Stimulated activated CD4-positive, alpha-beta T cell treated with anti-CD3 and anti-CD28 coated beads, Interleukin-2, amount 100 ng/mL, for 48 hours (primary cell): ENCODE measurements at regions not wholly inside any gene's neighbourhood (a gene's known extent, or its start where the extent isn't known, plus 50 kb on each side); places are given as distances from the start of the nearest gene placed in this dataset.
"Not testable (repeated sequence)": the region's sequence is repeated elsewhere in the genome, so short reads cannot be mapped to it uniquely, and the experiment has no call there.

ENCODE experiments used
- DNase-seq, 2 donors: peaks; one replicate each; pipeline ENCODE4 v3.0.0-alpha.2; 2020

DNA sequence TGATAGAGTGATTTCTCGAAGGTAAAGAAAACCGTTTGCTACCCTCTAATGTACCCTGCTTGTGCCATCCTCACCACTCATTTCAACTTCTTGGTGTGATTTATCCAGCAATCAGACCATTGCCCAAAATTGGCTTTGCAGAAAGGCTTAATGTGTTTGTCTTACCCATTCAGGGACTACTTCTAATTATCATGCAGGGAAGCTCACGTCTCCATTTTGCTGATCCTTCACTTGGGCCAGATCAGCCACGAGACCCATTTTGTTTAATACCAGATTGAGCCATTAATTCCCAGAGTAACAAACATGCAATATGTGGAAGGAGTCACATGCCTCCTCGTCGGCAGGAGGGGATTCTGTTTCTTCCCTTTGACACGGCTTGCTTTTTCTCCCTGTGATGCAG, 51.1 kb upstream of the CRY1 start:
- DNase-seq = no peak

DNA sequence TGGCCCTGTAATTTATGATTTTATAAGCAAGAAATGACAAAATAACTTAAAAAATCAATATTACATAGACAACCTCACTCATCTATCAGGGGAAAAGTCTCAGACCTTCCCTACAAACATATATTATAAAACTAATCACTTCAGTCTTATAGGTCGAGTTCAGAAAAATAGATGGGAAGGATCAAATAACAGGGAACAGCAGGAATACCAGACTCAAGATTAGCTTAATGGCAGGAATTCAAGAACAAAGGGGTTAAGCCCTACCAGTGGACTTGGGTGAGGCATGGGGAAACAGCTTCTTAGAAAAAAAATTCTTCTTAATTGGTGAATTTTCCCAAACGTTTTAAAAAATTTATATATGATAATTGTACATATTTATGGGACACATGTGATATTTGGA, 51.6 kb upstream of the CRY1 start:
- DNase-seq = no peak

DNA sequence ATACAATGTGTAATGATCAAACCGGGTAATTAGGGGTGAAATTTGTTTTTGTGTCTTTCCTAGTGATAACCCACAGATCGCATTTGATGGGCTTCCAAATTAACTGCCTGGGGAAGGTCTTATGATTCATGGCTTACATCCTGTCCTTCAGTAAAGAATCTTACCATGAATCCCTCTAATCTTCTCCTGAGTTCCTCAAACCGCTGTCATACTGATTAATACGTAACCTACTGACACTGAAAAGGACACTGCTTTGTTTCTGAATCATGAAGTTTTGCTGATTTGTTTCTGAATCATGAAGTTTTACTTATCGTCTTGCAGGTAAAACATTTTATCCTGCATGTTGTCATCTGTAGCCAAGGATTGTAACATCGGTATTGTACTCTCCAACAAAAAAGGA, 52.0 kb upstream of the CRY1 start:
- DNase-seq = no peak

DNA sequence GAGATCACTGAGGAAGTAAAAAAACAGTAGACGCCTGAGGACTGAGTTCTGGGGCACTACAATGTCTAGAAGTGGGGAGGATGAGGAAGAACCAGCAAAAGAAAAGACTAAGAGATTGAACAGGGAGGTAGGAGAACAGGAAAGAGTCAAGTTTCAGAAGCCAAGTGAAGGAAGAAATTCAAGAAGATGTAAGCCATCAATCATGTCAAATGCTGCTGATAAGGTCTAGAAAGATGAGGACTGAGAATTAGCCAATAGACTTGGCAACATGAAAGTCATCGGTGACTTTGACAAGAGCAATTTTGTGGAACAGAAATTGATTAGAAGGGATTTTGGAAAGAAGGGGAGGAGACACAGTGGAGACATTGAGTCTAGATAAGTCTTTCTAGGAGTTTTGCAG, 54.8 kb upstream of the CRY1 start:
- DNase-seq = no peak

DNA sequence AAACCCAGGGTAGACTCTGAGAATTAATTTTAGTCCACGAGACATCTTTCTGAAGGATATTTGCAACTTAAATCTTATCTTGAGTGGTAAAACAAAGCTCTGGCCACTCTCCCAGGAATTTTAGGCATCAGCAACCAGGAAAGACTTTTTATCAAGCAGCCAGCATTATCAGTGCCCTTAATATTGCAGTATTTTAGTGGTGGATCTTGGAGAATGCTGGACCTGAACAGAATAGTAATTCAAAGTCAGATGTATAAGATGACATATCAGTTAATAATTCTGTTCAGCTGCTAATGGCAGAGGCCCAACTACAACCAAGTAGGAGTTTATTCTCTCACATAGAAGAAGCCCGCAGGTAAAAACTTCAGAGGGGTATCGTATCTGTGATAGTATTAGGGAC, 59.0 kb upstream of the CRY1 start:
- no peak for DNase-seq

DNA sequence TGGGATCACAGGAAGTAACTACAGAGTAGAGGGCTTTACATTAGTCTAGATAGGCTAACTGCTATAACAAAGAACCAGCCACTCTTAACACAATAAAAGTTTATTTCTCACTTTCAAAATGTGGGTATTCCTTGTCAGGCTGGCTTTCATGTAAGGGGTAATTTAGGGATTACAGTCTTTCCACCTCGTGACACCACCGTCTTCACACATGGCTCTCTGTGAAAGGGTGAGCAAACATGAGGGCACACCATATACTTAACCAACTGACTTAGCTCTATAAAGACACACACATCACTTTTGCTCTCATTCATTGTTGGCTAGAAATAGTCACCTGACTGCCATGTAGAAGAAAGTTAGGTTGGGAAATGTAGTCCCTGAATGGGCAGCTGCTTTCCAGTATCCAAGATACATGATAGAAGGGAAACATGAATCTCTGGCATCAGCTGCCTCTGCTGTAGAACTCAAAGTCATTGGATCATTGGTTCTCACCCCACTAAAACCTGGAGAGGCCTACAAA, 66.1 kb upstream of the CRY1 start:
- no peak for DNase-seq

DNA sequence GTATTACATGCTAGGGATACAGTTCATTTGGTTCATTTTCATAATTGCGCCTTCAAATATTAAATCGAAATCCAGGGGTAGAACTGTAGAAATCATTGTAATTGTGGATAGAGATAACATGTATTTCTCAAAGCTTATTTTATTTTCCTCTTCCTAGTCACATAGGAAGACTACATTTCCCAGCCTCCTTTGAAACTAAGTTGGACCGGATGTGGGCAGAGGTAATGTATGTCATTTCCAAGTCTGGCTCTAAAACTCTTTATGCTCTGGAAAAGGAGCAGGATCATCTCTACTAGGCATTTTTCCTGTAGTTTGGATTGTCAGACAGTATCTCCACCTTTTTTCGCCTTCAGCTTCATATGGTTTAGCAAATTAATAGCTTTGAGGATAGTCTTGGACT, 70.1 kb upstream of the CRY1 start:
- no peak for DNase-seq

DNA sequence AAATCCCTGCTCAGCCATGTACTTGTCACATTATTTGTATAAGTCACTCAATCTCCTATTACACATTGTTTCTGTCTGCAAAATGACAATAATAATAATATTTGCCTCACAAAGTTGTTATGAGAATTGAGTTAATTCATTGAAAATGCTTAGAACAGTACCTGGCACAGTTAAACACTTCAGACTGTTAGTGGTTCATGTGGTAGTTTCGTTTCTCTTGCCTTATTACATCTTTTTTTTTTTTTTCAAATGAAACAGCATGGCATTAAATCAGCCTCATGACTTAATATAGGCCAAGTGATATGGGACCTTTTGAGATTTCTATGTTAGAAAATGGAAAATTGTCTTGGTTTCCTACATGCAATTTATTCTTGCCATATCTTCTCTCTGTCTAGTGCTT, 71.0 kb upstream of the CRY1 start:
- DNase-seq = no peak

DNA sequence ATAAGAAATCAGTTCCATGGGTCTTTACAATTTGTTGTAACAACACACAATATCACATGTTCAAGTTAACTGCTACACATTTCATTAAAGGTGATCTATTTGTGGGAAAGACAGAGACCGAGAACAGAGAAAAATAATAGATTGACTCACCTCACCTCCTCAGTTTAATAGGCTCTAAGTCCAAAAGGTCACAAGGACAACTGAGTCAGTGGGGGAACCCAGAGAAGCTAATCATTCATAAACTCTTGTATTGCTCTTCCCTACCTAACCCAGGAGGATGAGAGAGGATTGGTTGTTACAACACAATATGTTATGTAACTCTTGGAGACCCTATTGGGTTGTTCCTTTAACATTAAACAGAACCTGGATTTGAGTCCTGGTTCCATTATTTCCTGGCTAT, 72.2 kb upstream of the CRY1 start:
- no peak for DNase-seq

DNA sequence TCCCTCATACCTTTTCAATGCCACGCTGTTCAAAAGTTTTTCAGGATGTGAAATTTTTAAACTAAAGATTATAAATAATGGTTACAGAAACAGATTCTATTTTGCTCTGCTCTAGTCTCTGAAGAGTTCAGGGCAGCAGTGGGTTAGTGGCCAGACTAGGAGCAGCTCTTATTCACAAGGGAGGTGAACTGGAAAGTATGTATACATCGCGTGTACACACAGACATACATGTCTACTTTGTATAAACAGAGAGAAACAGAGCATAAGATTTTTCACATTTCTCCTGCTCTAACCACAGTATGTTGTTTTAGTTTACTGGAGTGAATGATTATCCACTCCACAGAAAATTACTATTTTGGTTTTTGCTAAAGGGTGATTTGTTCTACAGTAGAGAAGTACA, 74.4 kb upstream of the CRY1 start:
- DNase-seq = no peak

DNA sequence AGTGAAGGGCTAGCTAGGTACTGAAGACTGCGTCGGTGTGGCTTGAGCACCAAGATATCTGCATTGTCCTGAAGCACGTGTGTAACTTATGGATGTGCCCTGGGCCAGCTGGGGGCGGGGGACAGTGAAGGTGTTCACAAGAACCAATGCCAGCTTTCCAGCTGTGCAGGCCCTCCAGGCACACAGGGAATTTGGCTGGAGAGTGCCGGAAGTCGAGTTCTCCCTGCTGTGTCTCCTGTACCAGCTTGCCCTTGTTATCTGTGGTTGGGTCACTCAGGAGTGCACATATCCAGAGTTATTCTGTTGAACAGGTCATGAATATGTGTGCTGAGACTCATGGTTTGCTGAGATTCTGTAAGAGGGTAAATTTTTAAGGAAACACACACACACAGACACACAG, 75.9 kb upstream of the CRY1 start:
- no peak for DNase-seq

DNA sequence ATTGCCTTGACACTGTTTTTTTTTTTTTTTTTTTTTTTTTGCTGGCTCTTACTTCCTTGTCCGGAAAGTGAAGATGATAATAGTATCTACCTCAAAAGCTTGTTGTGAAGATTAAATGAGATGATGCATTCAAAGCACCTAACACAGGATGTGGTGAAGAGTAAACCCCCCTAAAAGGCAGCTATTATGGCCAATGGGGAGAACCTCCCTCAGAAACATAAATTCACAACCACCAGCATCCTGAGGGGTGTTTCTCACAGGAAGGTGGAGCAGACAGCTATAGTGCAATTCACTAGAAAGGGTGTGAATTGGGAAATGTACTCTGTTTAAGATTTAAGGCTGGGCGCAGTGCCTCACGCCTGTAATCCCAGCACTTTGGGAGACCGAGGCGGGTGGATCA, 85.4 kb upstream of the CRY1 start:
- DNase-seq = no peak

DNA sequence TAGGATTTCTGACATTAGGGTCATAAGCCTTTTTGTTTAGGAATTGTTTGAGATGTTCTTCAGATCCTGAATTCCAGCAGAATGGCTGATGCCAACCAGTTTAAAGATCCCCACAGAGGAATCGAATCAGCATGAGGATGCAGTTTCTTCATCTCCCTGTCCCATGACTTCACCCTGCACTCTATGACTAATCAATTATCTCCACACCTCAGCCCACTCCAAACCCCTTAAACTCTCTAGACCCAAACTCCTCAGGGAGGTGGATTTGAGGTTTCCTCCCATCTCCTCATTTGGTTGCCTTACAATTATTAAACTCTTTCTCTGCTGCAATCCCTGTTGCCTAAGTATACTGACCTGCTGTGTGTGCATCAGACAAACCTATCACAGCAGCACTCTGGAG, 86.5 kb upstream of the CRY1 start:
- no peak for DNase-seq

DNA sequence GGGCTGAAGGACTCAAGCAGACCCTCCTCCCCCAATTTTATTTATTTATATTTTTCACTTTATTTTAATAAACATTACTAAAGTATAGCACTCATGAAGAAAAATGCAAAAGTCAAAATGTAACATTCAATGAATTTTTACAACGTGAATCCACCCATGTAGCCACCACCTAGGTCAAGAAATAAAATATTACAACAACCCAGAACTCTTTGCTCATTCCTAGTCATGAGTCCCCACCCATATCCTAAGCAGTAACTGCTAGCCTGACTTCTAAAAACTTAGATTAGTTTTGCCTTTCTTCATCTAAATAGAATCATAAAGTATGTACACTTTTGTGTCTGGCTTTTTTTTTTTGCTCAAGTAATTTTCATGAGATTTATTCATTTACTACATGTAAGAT, 86.9 kb upstream of the CRY1 start:
- DNase-seq = no peak

DNA sequence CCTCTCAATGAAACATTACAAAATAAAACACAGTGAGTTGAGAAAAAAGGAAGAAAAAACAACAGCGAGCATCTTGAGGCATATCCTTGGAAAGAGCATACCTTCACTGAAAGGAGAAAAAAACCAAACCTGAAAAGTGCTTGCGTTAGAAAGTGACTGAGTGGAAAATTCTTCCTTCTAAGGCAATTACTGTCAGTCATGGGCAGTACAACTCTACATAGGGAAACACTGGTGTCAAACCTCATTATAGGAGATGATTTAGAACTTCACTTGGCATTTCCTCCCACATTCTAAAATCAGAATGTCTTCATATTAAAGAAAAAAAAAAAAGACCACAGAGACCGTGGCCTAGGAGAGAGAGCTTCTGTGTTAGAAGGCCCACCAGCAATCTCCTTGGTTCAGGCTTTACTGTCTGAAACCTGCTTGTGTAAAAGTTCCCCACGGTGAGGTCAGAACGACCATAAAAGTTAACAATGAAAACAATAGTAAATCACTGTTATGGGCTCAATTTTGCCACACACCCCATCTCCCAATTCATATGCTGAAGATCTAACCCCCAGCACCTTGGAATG, 91.1 kb upstream of the CRY1 start:
- DNase-seq = no peak

DNA sequence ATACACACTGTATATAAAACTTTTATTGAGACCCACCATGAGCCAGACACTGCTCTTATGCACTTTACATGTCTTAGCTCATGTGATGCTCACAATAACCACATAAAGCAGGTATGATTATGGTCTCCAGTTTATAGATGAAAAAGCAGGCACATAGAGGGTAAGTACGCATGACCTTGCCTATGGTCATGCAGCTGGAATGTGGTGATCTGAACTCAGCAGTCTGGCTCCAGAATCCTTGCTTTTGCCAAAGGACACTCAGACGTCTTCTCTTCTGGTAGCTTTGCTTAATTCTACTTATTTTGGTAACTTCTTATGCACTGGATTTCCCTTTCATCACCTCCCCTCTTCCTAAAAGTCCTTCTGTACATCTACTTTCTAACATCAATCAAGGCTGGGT, 103.3 kb upstream of the CRY1 start:
- no peak for DNase-seq

DNA sequence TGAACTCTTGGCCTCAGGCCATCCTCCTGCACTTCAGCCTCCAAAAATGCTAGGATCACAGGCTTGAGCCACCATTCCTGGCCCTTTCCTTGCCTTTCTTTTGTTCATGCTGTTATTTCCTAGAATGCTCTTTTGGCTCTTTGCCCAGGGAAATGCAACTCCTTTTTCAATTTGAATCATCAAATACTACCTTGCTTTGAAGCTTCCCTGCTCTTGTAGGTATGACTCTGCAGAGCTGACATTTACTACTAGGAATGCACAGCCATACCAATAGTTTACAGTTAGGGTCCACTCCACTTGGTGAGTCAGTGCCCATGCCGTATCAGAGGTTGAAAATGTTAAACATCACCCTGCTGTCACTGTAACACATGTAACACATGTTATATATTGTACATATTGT, 107.0 kb upstream of the CRY1 start:
- DNase-seq = no peak

DNA sequence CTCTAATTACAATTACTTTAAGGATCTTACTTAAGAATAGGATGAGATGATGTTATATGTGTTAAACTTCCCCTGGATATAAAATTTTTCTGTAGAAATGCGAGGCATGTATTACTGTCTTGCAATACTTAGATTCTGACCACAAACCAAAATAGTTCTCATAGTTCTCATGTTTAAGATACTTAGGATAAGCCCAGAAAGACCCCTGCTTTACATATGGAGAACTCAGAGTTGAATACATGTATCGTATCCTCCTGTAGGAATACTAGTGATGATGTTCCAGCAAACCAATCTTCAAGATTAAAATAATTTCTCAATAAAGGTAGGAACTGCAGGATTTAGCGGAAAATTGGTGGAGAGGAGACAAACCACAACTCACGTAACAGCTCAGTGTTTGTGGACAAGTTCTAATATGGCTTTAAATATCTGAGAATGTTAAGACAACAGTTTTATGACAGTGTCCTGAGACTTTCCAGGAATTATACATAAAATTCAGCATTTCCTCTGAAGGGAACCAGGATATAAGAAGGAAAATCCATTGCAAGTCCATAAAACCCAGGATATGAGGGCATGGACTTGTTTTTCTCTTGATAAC, 114.7 kb upstream of the CRY1 start:
- DNase-seq = no peak

DNA sequence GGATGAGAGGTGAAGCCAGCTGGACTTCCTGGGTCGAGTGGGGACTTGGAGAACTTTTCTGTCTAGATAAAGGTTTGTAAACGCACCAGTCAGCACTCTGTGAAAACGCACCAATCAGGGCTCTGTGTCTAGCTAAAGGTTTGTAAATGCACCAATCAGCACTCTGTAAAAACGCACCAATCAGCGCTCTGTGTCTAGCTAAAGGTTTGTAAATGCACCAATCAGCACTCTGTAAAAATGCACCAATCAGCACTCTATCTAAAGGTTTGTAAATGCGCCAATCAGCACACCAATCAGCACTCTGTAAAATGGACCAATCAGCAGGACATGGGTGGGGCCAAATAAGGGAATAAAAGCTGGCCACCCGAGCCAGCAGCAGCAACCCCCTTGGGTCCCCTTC, 116.4 kb upstream of the CRY1 start:
- DNase-seq = not testable (repeated sequence)

DNA sequence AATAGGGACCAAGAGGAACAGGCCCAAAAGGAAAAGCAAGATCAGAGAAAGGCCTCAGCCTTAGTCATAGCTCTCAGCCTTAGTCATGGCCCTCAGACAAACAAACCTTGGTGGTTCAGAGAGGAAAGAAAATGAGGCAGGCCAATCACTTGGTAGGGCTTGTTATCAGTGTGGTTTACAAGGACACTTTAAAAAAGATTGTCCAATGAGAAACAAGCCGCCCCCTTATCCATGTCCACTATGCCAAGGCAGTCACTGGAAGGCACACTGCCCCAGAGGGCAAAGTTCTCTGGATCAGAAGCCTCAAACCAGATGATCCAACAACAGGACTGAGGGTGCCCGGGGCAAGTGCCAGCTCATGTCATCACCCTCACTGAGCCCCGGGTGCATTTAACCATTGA, 121.0 kb upstream of the CRY1 start:
- peak in 1 of 2 donors; percentile 1 for DNase-seq

DNA sequence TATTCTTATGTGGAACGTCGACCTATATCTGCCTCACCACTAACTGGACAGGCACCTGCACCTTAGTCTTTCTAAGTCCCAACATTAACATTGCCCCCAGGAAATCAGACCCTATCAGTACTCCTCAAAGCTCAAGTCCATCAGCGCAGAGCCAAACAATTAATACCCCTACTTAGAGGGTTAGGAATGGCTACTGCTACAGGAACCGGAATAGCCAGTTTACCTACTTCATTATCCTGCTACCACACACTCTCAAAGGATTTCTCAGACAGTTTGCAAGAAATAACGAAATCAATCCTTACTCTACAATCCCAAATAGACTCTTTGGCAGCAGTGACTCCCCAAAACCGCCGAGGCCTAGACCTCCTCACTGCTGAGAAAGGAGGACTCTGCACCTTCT, 123.1 kb upstream of the CRY1 start:
- DNase-seq = not testable (repeated sequence)

DNA sequence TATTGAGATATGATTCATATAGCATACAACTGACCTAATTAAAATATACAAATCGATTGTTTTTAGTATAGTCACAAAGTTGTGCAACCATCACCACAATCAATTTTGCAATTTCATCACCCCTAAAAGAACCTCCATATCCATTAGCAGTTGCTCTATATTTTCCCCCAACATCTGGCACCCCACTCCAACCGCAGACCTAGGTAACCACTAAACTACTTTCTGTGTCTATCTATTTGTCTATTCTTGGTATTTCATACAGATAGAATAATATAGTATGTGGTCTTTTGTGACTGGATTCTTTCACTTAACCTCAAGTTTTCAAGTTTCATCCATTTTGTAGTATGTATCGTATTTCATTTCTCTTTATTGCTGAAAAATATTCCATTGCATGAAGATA, 126.0 kb upstream of the CRY1 start:
- DNase-seq = no peak

DNA sequence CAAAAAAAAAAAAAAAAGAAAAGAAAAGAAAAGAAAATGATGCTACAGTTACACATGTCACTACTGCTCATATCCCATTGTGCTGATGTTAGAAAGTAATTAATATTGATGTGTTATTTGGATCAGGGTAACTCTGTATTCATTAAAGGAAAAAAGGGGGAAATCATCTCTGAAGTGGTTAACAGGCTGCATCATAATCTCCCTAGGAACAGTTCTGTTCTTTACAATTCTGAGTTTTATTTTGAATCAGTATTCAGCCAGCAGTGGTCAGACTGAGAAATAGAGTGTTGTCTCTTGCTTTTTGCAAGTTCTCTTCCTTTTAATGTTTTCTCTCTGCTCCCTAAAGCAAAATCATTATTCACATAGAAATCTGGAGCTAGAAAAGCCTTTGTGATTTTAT, 128.6 kb upstream of the CRY1 start:
- DNase-seq = no peak

DNA sequence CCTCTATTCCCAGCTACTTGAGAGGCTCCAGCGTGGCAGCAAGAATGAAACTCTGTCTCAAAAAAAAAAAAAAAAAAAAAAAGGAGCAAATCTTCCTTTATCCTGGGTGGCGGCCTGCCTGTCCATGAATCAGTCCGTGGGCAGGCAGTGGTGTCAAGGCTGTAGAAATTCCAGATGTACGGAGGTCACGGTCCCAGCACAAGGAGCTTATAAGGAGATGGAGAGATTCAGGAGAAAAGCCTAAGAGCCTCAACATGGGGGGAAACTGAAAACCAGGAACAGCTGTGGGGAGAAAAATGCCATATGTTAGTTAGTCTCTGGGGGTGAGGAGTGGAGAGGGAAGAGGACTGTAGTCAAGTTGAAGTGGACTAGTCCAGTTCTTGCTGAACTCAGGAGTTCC, 130.5 kb upstream of the CRY1 start:
- no peak for DNase-seq

DNA sequence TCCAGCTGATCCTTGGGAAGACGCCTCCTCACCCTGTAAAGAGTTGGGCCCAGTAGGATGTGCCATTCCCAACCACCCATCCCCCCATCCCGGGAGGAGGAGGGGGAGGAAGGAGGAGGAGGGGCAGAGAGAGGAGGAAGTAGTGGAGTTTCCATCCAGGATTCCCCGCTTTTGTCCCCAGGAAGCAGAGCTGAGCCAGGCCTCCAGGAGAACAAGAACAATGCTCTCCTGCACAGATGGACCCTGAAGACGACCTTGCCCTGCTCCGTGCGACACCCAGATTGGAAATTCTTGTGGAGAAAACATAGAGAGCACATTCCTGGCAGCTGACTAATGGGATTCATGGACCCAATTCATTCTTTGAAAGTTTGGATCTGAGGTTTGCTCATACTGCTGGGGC, 132.3 kb upstream of the CRY1 start:
- no peak for DNase-seq
